ENCODE measurements at regions not wholly inside any gene's neighbourhood (a gene's known extent, or its start where the extent isn't known, plus 50 kb on each side); places are given as distances from the start of the nearest gene placed in this dataset.

- TF ChIP-seq PRDM2 (tag by site-specific recombination; IDR thresholded peaks at IDR 0.05; ENCODE audit: borderline replicate concordance) (no peak), ZNF24 (tag by site-specific recombination; IDR thresholded peaks at IDR 0.05) (no peak), PRDM10 (tag by site-specific recombination; IDR thresholded peaks at IDR 0.05) (no peak), ZNF350 (tag by site-specific recombination; IDR thresholded peaks at IDR 0.05) (no peak), ZNF132 (tag by site-specific recombination; IDR thresholded peaks at IDR 0.05; ENCODE audit: borderline replicate concordance) (no peak), ZNF221 (tag by site-specific recombination; IDR thresholded peaks at IDR 0.05; ENCODE audit: borderline replicate concordance) (no peak), ZNF664 (tag by site-specific recombination; IDR thresholded peaks at IDR 0.05) (no peak), ZNF561 (tag by site-specific recombination; IDR thresholded peaks at IDR 0.05; ENCODE audit: borderline replicate concordance) (no peak), ZNF138 (tag by site-specific recombination; IDR thresholded peaks at IDR 0.05; ENCODE audit: borderline replicate concordance) (no peak), ZFP69B (tag by site-specific recombination; IDR thresholded peaks at IDR 0.05) (no peak)
These were observed 245.8 kb upstream of the SMIM31 start (continued) for GRCh38 chr4:164508097-164508496.

GRCh38 chr4:164508771-164509170 is 245.2 kb upstream of the SMIM31 start:
- ChIA-PET POLR2A (no interaction called here), CTCF (no interaction called here)
- no peak overlapping the region for H3K27ac ChIP-seq (ENCODE audit: extremely low read depth, low read depth, low read length)
- H3K4me1 ChIP-seq (ENCODE audit: control insufficient read depth, insufficient read depth, low read length): no peaks in the 10 kb centered on the region
- no peak overlapping the region for H3K4me3 ChIP-seq (ENCODE audit: low read depth, low read length)
- H3K36me3 ChIP-seq (ENCODE audit: control insufficient read depth in 2 of 2, insufficient read depth in 1 of 2, low read length in 2 of 2): no peaks in the 10 kb centered on the region
- no peak for TF ChIP-seq ZSCAN30 (tag by site-specific recombination; IDR thresholded peaks at IDR 0.05)
- TF ChIP-seq ZNF211 (tag by site-specific recombination; IDR thresholded peaks at IDR 0.05; ENCODE audit: low read depth): no peak
- TF ChIP-seq ZNF48 (tag by site-specific recombination; IDR thresholded peaks at IDR 0.05): no peak
- TF ChIP-seq ZNF585B (tag by site-specific recombination; IDR thresholded peaks at IDR 0.05): no peak
- TF ChIP-seq, protein P1, sequence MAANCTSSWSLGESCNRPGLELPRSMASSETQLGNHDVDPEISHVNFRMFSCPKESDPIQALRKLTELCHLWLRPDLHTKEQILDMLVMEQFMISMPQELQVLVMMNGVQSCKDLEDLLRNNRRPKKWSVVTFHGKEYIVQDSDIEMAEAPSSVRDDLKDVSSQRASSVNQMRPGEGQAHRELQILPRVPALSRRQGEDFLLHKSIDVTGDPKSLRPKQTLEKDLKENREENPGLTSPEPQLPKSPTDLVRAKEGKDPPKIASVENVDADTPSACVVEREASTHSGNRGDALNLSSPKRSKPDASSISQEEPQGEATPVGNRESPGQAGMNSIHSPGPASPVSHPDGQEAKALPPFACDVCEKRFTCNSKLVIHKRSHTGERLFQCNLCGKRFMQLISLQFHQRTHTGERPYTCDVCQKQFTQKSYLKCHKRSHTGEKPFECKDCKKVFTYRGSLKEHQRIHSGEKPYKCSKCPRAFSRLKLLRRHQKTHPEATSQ (tag by site-specific recombination; IDR thresholded peaks at IDR 0.05): no peak
- TF ChIP-seq ZNF248 (tag by site-specific recombination; IDR thresholded peaks at IDR 0.05): no peak
- TF ChIP-seq ZNF302 (tag by site-specific recombination; IDR thresholded peaks at IDR 0.05; ENCODE audit: low read depth): no peak
- no peaks in the 10 kb centered on the region for H3K9me3 ChIP-seq (ENCODE audit: control insufficient read depth, insufficient read depth, low read depth, low read length)
